Stomach smooth muscle (tissue), 2 donors: ENCODE measurements at regions not wholly inside any gene's neighbourhood (a gene's known extent, or its start where the extent isn't known, plus 50 kb on each side); places are given as distances from the start of the nearest gene placed in this dataset.

Experiments
- H3K27ac ChIP-seq: one replicate; pipeline ENCODE4 v1.7.0; 2013; ENCODE audit warnings: mild to moderate bottlenecking, low read length, inconsistent platforms
- H3K27me3 ChIP-seq, 2 donors: one replicate each; pipeline ENCODE4 v1.7.0; 2013; ENCODE audit warnings: low read length in 2 of 2; ENCODE audit not compliant: insufficient read depth in 2 of 2, control insufficient read depth in 1 of 2
- H3K36me3 ChIP-seq, 2 donors: one replicate each; pipeline ENCODE4 v1.7.0; 2013; ENCODE audit warnings: low read length in 2 of 2; ENCODE audit not compliant: control insufficient read depth in 2 of 2, insufficient read depth in 2 of 2
- H3K4me1 ChIP-seq: one replicate; pipeline ENCODE4 v1.7.0; 2013; ENCODE audit warnings: low read length; ENCODE audit not compliant: control insufficient read depth, insufficient read depth
- H3K4me3 ChIP-seq, 2 donors: one replicate each; pipeline ENCODE4 v1.7.0; 2013; ENCODE audit warnings: low read length in 2 of 2
- H3K9ac ChIP-seq, 2 donors: one replicate each; pipeline ENCODE4 v1.7.0; 2013; ENCODE audit warnings: low read length in 2 of 2, mild to moderate bottlenecking in 1 of 2
- H3K9me3 ChIP-seq, 2 donors: one replicate each; pipeline ENCODE4 v1.7.0; 2013; ENCODE audit warnings: low read length in 2 of 2; ENCODE audit not compliant: control insufficient read depth in 2 of 2
- donor health status: healthy.
- donor health status: Pancreatic carcinoma.

GRCh38 chr3:69442771-69443311, 57.0 kb upstream of the FRMD4B start:
- peaks cover 7% of the 10 kb centered on the region for H3K4me1 ChIP-seq
- H3K27me3 ChIP-seq, result no peaks in the 10 kb centered on the region
- H3K36me3 ChIP-seq, result no peaks in the 10 kb centered on the region
- H3K4me3 ChIP-seq, result no peak overlapping the region
- H3K9me3 ChIP-seq, result no peaks in the 10 kb centered on the region
- H3K27ac ChIP-seq, result no peak overlapping the region
- H3K9ac ChIP-seq, result no peak overlapping the region

- Histone ChIP-seq H3K36me3 (no peaks in the 10 kb centered on the region), H3K4me1 (peaks cover 7% of the 10 kb centered on the region), H3K9me3 (no peaks in the 10 kb centered on the region), H3K27me3 (no peaks in the 10 kb centered on the region), H3K4me3 (no peak overlapping the region), H3K27ac (no peak overlapping the region), H3K9ac (no peak overlapping the region)
Observed at GRCh38 chr3:69441732-69442131, 55.8 kb upstream of the FRMD4B start.

- Histone ChIP-seq H3K4me3 (no peak overlapping the region), H3K27ac (no peak overlapping the region), H3K9ac (no peak overlapping the region), H3K9me3 (no peaks in the 10 kb centered on the region), H3K27me3 (no peaks in the 10 kb centered on the region), H3K4me1 (peaks cover 7% of the 10 kb centered on the region), H3K36me3 (no peaks in the 10 kb centered on the region)
Observed at GRCh38 chr3:69441040-69441439, 55.2 kb upstream of the FRMD4B start.

GRCh38 chr3:69439643-69440270, 53.9 kb upstream of the FRMD4B start:
- H3K4me1 ChIP-seq, result no peaks in the 10 kb centered on the region
- H3K4me3 ChIP-seq, result no peak overlapping the region
- H3K27ac ChIP-seq, result no peak overlapping the region
- H3K9me3 ChIP-seq, result no peaks in the 10 kb centered on the region
- no peak overlapping the region for H3K9ac ChIP-seq
- H3K36me3 ChIP-seq, result no peaks in the 10 kb centered on the region
- no peaks in the 10 kb centered on the region for H3K27me3 ChIP-seq

- Histone ChIP-seq H3K4me3 (no peak overlapping the region), H3K27me3 (no peaks in the 10 kb centered on the region), H3K9ac (no peak overlapping the region), H3K9me3 (no peaks in the 10 kb centered on the region), H3K27ac (no peak overlapping the region), H3K36me3 (no peaks in the 10 kb centered on the region), H3K4me1 (no peaks in the 10 kb centered on the region)
Observed at GRCh38 chr3:69438476-69438875, 52.6 kb upstream of the FRMD4B start.

- H3K36me3 ChIP-seq, result no peaks in the 10 kb centered on the region
- no peaks in the 10 kb centered on the region for H3K9me3 ChIP-seq
- no peaks in the 10 kb centered on the region for H3K27me3 ChIP-seq
- H3K27ac ChIP-seq, result no peak overlapping the region
- no peaks in the 10 kb centered on the region for H3K4me1 ChIP-seq
- H3K4me3 ChIP-seq, result no peak overlapping the region
- H3K9ac ChIP-seq, result no peak overlapping the region
Observed at GRCh38 chr3:69435274-69436265, 49.7 kb upstream of the FRMD4B start.
